ENCODE measurements at regions not wholly inside any gene's neighbourhood (a gene's known extent, or its start where the extent isn't known, plus 50 kb on each side); places are given as distances from the start of the nearest gene placed in this dataset.

DNA sequence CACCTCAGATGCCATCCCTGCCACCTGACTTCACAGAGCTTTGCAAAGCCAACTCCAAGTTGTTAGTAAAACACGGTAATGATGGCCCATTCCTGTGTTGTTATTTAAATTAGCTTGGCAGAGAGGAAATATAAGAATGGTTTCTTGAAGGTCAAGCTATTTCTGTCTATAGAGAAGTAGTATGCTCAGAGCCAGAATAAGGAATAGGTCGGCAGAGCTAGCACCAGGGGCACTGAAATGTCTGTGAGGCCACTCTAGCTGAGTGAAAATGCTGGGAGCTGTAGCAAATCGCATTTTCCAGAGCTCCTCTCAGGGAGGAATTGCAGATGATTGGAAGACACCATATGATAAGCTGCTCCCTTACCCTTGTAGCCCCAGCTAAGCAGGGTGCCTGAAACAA is 615.4 kb upstream of the NR3C2 start (continued):
- TF ChIP-seq, protein P1, sequence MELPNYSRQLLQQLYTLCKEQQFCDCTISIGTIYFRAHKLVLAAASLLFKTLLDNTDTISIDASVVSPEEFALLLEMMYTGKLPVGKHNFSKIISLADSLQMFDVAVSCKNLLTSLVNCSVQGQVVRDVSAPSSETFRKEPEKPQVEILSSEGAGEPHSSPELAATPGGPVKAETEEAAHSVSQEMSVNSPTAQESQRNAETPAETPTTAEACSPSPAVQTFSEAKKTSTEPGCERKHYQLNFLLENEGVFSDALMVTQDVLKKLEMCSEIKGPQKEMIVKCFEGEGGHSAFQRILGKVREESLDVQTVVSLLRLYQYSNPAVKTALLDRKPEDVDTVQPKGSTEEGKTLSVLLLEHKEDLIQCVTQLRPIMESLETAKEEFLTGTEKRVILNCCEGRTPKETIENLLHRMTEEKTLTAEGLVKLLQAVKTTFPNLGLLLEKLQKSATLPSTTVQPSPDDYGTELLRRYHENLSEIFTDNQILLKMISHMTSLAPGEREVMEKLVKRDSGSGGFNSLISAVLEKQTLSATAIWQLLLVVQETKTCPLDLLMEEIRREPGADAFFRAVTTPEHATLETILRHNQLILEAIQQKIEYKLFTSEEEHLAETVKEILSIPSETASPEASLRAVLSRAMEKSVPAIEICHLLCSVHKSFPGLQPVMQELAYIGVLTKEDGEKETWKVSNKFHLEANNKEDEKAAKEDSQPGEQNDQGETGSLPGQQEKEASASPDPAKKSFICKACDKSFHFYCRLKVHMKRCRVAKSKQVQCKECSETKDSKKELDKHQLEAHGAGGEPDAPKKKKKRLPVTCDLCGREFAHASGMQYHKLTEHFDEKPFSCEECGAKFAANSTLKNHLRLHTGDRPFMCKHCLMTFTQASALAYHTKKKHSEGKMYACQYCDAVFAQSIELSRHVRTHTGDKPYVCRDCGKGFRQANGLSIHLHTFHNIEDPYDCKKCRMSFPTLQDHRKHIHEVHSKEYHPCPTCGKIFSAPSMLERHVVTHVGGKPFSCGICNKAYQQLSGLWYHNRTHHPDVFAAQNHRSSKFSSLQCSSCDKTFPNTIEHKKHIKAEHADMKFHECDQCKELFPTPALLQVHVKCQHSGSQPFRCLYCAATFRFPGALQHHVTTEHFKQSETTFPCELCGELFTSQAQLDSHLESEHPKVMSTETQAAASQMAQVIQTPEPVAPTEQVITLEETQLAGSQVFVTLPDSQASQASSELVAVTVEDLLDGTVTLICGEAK (IDR thresholded peaks at IDR 0.05; ENCODE audit: borderline replicate concordance): no peak
- TF ChIP-seq, protein P2, sequence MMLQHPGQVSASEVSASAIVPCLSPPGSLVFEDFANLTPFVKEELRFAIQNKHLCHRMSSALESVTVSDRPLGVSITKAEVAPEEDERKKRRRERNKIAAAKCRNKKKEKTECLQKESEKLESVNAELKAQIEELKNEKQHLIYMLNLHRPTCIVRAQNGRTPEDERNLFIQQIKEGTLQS (IDR thresholded peaks at IDR 0.05; ENCODE audit: borderline replicate concordance, extremely low read depth, low read depth, low read length): no peak
- no peak for TF ChIP-seq BHLHE40 (IDR thresholded peaks at IDR 0.05; ENCODE audit: borderline replicate concordance in 1 of 2, low read depth in 2 of 2, low read length in 1 of 2)

DNA sequence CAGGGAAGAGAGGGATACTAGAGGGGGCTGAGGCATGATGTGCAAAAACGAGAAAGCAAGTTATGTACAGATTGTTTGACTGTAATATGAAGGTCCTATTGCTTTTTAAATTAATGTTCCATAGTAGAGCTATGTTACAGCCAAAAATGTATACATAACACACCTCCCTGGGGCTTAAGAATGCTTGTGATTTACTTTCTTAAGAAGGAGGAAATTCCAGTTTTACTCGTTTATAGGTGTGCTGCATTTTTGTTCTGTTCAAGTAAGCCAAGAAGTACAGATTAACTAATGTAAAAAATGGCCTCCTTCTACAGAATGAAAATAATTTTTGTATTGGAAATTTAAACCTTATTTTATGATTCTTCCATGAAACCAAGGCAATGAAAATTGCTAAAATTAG is 614.4 kb upstream of the NR3C2 start:
- ATAC-seq (no peak), FAIRE-seq (no peak), DNase-seq (ENCODE audit: low read depth, low spot score) (no peak)
- ChIA-PET SMC1A (ENCODE audit: uncharacterized antibody, unreplicated experiment) (no interaction called here), POLR2A (no interaction called here), RAD21 (ENCODE audit: unreplicated experiment) (no interaction called here), CTCF (no interaction called here)
- no peak overlapping the region for H3K4me3 ChIP-seq
- H3K4me1 ChIP-seq (ENCODE audit: control insufficient read depth, insufficient read depth, low read length): no peaks in the 10 kb centered on the region
- in situ Hi-C loops (cut with MboI) (no loop called here), intact Hi-C loops (cut with micrococcal nuclease; ENCODE audit: unreplicated experiment) (no loop called here)
- no peaks in the 10 kb centered on the region for H3K9me3 ChIP-seq (replicated peaks; ENCODE audit: control insufficient read depth, insufficient read depth, low read length)
- no TSS peak for BruUV-seq (replicated peaks)
- no peaks in the 10 kb centered on the region for H3K27me3 ChIP-seq (replicated peaks in 1 of 2; ENCODE audit: control insufficient read depth in 2 of 2, insufficient read depth in 2 of 2, low read length in 1 of 2)
- no peak overlapping the region for H3K9ac ChIP-seq (ENCODE audit: control insufficient read depth, insufficient read depth, low read length)
- no peaks in the 10 kb centered on the region for H3K36me3 ChIP-seq (ENCODE audit: control insufficient read depth in 2 of 2, insufficient read depth in 2 of 2, low read length in 1 of 2)
- H3K4me2 ChIP-seq (ENCODE audit: control insufficient read depth, insufficient read depth): no peak overlapping the region
- H3K79me2 ChIP-seq (ENCODE audit: control insufficient read depth, insufficient read depth, low read length): no peaks in the 10 kb centered on the region
- 0% methylated on average over 2 of the region's 2 CpGs for WGBS (ENCODE audit: insufficient coverage, insufficient replicate concordance, low lambda C conversion rate, missing lambda C conversion rate)
- no peak overlapping the region for H2AFZ ChIP-seq (ENCODE audit: control insufficient read depth, low read depth, low read length)
- H3K27ac ChIP-seq (ENCODE audit: control insufficient read depth, insufficient read depth): no peak overlapping the region
- no peaks in the 10 kb centered on the region for H4K20me1 ChIP-seq (ENCODE audit: control insufficient read depth, insufficient read depth)
- TF ChIP-seq, protein P3, sequence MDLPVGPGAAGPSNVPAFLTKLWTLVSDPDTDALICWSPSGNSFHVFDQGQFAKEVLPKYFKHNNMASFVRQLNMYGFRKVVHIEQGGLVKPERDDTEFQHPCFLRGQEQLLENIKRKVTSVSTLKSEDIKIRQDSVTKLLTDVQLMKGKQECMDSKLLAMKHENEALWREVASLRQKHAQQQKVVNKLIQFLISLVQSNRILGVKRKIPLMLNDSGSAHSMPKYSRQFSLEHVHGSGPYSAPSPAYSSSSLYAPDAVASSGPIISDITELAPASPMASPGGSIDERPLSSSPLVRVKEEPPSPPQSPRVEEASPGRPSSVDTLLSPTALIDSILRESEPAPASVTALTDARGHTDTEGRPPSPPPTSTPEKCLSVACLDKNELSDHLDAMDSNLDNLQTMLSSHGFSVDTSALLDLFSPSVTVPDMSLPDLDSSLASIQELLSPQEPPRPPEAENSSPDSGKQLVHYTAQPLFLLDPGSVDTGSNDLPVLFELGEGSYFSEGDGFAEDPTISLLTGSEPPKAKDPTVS (IDR thresholded peaks at IDR 0.05; ENCODE audit: low read depth, low read length): no peak
- TF ChIP-seq EED (IDR thresholded peaks at IDR 0.05; ENCODE audit: low read depth): no peak
- TF ChIP-seq IRF4 (IDR thresholded peaks at IDR 0.05; ENCODE audit: low read depth, low read length): no peak
- TF ChIP-seq CHD4 (IDR thresholded peaks at IDR 0.05): no peak
- TF ChIP-seq, protein P4, sequence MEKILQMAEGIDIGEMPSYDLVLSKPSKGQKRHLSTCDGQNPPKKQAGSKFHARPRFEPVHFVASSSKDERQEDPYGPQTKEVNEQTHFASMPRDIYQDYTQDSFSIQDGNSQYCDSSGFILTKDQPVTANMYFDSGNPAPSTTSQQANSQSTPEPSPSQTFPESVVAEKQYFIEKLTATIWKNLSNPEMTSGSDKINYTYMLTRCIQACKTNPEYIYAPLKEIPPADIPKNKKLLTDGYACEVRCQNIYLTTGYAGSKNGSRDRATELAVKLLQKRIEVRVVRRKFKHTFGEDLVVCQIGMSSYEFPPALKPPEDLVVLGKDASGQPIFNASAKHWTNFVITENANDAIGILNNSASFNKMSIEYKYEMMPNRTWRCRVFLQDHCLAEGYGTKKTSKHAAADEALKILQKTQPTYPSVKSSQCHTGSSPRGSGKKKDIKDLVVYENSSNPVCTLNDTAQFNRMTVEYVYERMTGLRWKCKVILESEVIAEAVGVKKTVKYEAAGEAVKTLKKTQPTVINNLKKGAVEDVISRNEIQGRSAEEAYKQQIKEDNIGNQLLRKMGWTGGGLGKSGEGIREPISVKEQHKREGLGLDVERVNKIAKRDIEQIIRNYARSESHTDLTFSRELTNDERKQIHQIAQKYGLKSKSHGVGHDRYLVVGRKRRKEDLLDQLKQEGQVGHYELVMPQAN (conservative IDR thresholded peaks at IDR 0.05): no peak
- TF ChIP-seq, protein P5, sequence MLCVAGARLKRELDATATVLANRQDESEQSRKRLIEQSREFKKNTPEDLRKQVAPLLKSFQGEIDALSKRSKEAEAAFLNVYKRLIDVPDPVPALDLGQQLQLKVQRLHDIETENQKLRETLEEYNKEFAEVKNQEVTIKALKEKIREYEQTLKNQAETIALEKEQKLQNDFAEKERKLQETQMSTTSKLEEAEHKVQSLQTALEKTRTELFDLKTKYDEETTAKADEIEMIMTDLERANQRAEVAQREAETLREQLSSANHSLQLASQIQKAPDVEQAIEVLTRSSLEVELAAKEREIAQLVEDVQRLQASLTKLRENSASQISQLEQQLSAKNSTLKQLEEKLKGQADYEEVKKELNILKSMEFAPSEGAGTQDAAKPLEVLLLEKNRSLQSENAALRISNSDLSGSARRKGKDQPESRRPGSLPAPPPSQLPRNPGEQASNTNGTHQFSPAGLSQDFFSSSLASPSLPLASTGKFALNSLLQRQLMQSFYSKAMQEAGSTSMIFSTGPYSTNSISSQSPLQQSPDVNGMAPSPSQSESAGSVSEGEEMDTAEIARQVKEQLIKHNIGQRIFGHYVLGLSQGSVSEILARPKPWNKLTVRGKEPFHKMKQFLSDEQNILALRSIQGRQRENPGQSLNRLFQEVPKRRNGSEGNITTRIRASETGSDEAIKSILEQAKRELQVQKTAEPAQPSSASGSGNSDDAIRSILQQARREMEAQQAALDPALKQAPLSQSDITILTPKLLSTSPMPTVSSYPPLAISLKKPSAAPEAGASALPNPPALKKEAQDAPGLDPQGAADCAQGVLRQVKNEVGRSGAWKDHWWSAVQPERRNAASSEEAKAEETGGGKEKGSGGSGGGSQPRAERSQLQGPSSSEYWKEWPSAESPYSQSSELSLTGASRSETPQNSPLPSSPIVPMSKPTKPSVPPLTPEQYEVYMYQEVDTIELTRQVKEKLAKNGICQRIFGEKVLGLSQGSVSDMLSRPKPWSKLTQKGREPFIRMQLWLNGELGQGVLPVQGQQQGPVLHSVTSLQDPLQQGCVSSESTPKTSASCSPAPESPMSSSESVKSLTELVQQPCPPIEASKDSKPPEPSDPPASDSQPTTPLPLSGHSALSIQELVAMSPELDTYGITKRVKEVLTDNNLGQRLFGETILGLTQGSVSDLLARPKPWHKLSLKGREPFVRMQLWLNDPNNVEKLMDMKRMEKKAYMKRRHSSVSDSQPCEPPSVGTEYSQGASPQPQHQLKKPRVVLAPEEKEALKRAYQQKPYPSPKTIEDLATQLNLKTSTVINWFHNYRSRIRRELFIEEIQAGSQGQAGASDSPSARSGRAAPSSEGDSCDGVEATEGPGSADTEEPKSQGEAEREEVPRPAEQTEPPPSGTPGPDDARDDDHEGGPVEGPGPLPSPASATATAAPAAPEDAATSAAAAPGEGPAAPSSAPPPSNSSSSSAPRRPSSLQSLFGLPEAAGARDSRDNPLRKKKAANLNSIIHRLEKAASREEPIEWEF (IDR thresholded peaks at IDR 0.05; ENCODE audit: insufficient replicate concordance, low read depth, low read length): no peak

Data from GM12878 (cell line).